ENCODE measurements at regions not wholly inside any gene's neighbourhood (a gene's known extent, or its start where the extent isn't known, plus 50 kb on each side); places are given as distances from the start of the nearest gene placed in this dataset.

- no peak for DNase-seq
These were observed 121.2 kb upstream of the TNR start for GRCh38 chr1:175864625-175865024.

DNA sequence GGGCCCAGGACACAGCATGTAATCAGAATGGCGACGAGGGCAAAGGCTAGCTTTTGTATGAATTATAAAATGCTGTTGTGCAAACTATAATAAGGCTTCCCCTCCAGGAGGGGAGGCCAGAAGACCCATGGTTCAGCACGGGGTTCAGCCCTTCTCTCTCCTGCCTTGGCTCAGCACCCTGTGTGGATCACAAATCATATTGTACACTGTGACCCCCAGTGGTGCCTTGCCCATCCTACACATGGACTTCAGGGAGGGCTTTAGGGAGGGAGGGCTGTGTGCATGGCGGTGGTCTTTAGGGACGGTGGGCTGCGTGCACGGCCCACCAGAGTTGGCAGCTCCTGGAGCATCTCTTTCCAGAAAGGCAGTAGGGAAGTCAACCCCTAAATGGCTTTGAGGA, 120.8 kb upstream of the TNR start:
- no peak for DNase-seq

- no peak for DNase-seq
These were observed 120.1 kb upstream of the TNR start for GRCh38 chr1:175863299-175864050.

DNA sequence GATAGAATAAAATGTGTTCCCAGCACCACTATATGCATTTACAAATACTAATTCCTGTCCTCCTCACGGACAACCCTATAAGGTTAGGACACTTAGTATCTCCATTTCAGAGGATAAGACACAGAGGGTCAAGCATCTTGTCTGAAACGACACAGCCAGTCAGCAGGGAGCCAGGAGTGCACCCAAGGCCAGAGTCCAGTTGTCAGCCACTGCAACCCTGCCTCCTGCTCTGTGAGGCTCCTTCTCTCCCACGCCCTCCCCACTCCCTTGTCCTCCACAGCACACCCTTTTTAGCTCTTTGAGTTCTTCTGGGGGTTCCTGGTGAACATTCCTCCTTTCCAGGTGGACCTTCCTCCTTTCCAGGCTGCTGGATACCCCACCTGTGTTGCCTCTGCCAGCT, 119.0 kb upstream of the TNR start:
- no peak for DNase-seq

DNA sequence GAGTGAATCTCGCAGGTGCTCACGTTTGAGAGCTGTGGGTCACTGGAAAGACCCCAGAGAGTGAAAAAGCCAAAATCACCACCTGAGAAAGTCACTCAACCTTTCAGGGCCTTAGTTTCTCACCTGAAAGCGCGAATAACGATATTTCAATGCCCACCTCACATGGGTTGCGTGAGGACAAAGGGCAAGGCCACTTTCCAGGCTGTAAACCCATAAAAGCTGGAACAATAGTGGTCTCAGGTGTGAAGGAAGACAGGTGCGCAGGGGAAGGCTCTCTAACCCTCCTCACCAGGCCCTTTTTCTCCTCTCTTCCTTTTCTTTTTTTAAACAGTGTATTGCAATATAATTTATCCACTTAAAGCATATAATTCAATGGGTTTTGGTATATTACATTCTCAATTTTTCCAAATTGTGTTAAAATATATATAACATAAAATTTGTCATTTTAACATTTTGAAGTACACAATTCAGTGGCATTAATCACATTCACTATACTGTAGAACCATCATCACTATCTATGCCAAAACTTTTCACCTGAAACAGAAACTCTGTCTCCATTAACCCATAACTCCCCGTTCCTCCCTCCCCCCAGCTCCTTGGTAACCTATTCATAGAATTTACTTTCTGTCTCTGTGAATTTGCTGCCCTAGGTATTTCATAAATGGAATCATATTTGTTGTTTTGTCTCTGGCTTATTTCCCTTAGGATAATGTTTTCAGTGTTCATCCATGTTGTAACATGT, 118.4 kb upstream of the TNR start:
- DNase-seq = no peak

- DNase-seq = no peak
These were observed 114.4 kb upstream of the TNR start for GRCh38 chr1:175857756-175858155.

DNA sequence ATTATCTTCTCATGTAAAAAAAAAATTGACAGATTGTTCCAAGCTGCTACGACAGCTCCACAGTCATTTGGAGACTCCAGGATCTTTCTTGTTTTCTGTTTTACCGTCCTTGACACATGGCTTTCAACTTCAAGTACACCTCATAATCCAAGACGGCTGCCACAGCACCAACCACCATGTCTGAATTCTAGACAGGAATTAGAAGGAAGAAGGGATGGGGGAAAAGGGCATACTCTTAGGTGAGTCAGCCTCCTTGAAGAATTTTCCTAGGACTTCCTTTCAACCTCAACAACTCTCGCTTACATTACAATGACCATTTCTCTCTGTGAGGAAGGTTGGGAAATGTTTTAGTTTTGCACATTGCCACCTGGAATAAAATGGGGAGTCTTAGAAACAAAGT, 110.3 kb upstream of the TNR start:
- DNase-seq = no peak

GRCh38 chr1:175851749-175852148, 108.4 kb upstream of the TNR start:
- no peak for DNase-seq

DNA sequence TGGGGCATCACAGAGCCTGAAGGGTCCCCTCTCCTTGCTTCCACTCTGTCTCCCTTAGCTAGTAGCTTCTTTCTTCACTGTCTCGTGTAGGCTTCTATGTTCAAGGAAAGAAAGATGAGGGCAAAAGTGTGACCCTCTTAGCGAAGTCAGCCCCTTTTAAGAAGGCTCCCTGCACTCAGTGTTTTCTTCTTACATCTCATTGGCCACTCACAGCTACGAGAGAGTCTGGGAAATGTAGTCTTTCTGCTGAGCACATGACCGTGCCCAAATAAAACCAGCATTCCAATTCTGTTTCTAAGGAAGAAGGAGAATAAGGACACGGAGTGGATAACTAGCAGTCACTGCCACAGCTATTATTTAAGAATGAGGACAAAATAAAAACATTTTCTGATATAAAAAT, 104.9 kb upstream of the TNR start:
- no peak for DNase-seq

GRCh38 chr1:175845985-175846384, 102.6 kb upstream of the TNR start:
- no peak for DNase-seq

DNA sequence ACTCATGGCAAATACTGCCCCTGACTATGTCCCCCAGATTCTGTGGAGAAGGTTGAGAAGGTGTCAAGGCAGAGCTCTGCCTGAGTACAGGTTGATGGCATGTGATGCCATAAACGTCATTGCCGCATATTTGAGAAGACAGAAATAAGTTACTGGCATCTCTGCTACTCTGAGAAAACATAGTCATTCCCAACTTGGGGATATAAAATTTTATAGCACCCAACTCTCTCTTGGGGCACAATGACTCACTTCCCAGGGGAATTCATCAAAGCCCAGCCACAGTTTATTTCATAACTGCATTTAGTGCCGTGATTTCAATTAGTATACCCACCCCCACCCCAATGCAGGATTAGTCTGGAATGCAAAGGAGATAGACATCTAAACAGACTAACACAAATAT, 101.9 kb upstream of the TNR start:
- DNase-seq = no peak

GRCh38 chr1:175844877-175845276, 101.5 kb upstream of the TNR start:
- DNase-seq = no peak

DNA sequence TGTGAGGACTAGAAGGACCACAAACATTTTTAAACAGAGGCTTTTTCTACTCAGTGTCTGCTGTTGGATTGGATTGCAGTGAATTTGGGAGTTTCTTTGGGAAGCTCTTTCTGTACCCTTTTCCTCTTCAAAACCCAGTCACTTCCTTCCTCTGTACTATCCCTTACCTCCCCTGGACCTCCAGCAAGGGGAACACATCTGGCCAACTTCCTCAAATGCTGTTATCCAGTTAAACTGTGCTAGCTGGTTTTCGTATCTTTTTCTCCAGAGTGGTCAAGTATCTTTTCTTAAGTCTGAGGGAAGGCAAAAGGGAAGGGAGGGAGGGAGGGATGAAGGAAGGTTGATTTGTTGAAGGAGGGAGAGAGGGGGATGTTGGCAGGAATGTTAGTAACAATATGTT, 99.2 kb upstream of the TNR start:
- no peak for DNase-seq

DNA sequence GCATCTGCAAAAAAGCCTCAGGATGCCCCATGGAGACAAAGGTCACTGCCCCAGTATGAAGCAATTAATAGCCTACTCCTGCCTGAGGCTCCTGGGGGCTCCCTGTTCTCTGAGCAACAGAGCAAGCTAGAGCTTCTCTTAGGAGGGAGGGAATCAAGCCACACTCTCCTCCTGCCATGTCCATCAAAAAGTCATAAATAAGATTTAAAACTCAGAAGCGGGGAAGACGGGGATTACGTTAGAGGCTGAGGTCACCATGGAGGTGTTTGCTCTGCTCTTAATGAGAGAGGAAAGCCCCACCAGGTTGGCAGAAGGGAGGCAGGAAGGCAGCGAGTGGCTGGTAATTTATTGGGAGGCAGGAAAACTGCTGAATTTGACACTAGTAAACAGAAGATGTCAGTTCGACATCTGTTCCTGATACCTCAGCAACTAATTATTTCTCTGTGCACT, 98.4 kb upstream of the TNR start:
- DNase-seq = no peak

DNA sequence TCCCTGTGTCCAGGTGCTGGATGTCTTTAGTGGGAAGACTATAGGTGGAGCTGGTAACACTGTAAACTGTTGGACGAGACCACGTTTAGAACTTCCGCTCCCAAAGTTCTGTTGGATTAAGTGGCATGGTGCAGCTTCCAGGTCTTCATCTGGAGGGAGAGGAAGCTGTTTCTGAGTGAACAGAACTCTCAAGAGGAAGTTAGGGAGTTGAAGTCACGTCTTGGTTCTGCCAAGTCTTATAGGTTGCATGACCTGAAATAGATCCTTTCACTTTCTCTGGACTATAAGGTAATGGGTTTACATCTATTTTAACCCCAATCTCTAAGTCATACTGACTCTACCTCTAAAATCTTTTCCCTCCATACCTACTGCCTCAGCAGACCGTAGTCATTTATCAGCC, 97.4 kb upstream of the TNR start:
- no peak for DNase-seq

GRCh38 chr1:175839779-175840669, 96.6 kb upstream of the TNR start:
- no peak for DNase-seq

DNA sequence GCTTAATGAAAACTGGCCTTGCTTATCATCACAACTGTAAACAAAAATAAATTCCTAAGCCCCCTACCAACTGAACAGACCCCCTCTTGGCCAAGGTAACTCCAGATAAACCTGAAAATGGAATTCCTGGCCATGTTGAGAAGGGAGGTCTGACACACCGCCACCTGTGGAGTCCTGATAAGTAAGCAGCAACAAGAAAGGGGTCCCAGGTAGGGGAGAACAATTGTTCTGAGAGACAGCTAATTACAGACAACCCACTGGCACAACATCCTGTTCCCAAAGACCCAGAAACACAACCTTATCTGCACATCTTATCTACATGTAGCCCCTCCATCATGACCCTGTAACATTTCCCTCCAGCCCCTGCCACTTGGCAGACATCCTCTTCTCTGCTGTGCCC, 91.2 kb upstream of the TNR start:
- no peak for DNase-seq

GRCh38 chr1:175833951-175834350, 90.6 kb upstream of the TNR start:
- DNase-seq = no peak

GRCh38 chr1:175833502-175833901, 90.1 kb upstream of the TNR start:
- no peak for DNase-seq

GRCh38 chr1:175830500-175830899, 87.1 kb upstream of the TNR start:
- DNase-seq = no peak

DNA sequence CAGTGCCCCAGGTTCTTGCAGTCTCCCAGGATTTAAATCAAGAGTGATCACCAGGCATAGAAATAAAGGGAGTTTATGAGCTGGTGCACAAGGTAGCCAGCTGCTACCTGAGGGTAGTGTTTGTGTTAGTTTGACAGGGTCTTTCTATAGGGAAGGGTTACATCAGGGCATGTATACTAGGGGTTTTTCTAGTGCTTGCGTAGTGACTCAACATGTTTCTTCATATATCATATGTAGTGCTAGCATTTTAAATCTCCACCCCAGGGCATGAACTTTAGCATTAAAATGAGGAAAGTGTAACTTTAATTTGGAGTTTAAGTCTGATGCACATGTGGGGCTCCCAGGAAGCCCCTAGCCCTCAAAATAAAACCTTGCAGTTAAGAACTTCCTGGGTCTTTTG, 86.5 kb upstream of the TNR start:
- no peak for DNase-seq

DNA sequence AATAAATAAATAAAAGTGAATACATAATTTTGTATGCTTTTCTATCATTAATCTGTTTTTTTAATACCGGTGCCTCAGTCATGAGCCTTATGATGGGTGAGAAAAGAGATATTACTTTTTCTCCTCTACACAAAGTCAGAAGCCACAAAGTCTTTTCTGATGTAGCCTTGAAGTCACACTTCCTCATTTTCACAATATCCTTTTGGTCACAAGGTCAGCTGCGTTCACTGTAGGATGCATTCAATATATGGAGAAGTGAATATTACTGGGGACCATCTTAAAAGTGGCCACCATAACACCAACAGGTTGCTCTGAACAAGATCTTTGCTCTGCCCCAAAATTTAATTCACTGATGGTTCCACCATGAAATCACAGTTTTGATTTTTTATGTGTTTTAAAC, 83.3 kb upstream of the TNR start:
- no peak for DNase-seq

GRCh38 chr1:175824079-175824478, 80.7 kb upstream of the TNR start:
- no peak for DNase-seq

- no peak for DNase-seq
These were observed 80.0 kb upstream of the TNR start for GRCh38 chr1:175823406-175823805.
